Sigmoid colon (tissue), 4 donors: ENCODE measurements at regions not wholly inside any gene's neighbourhood (a gene's known extent, or its start where the extent isn't known, plus 50 kb on each side); places are given as distances from the start of the nearest gene placed in this dataset.

Experiments used
- CTCF ChIP-seq, 4 experiments: fragments of 450-650 bp in 3 of 4; fragments of 200-600 bp in 1 of 4; IDR thresholded peaks; one replicate each; pipeline ENCODE4 v1.5.1; 2016 to 2019; ENCODE audit warnings: antibody characterized with exemption in 4 of 4, mild to moderate bottlenecking in 3 of 4, moderate library complexity in 2 of 4
- EP300 ChIP-seq, 4 donors: sonication (generic); formaldehyde crosslinking; IDR thresholded peaks; one replicate each; pipeline ENCODE4 v1.6.1; 2017; ENCODE audit warnings: antibody characterized with exemption in 4 of 4
- POLR2A ChIP-seq, 2 donors: fragments of 450-650 bp; IDR thresholded peaks; one replicate each; pipeline ENCODE4 v1.6.1; 2016; ENCODE audit warnings: antibody characterized with exemption in 2 of 2, mild to moderate bottlenecking in 2 of 2, moderate library complexity in 2 of 2
- POLR2AphosphoS5 ChIP-seq, 4 donors: sonication (generic); formaldehyde crosslinking; IDR thresholded peaks; one replicate each; pipeline ENCODE4 v1.6.1; 2017; ENCODE audit warnings: antibody characterized with exemption in 4 of 4

GRCh38 chr5:9859808-9860207 is 229.7 kb upstream of the TAS2R1 start:
- TF ChIP-seq POLR2AphosphoS5 (IDR thresholded peaks at IDR 0.05) (no peak), CTCF (IDR thresholded peaks at IDR 0.05) (no peak), EP300 (IDR thresholded peaks at IDR 0.05) (no peak), POLR2A (IDR thresholded peaks at IDR 0.05) (no peak)
